SU-DHL-6 (cell line): ENCODE measurements at regions not wholly inside any gene's neighbourhood (a gene's known extent, or its start where the extent isn't known, plus 50 kb on each side); places are given as distances from the start of the nearest gene placed in this dataset.

Experiments used
- H2AFZ ChIP-seq: fragments of 200-600 bp; sonication (generic); 2 replicates; pipeline ENCODE4 v1.6.1; 2014; ENCODE audit warnings: low read depth, mild to moderate bottlenecking, moderate library complexity, mixed read lengths, antibody characterized with exemption, low read length; ENCODE audit not compliant: severe bottlenecking
- H3F3A ChIP-seq: fragments of 200-600 bp; shearing (Covaris generic); 2 replicates; pipeline ENCODE4 v1.6.0; 2016; ENCODE audit warnings: antibody characterized with exemption, mild to moderate bottlenecking; ENCODE audit not compliant: insufficient read depth
- H3K27ac ChIP-seq: fragments of 200-600 bp; sonication (generic); 2 replicates; pipeline ENCODE4 v1.5.1; 2016; ENCODE audit warnings: low read depth, mild to moderate bottlenecking, low read length, moderate library complexity, mixed read lengths
- H3K27me3 ChIP-seq: fragments of 200-600 bp; sonication (generic), shearing (Covaris generic); 2 replicates; pipeline ENCODE4 v1.6.0; 2014; ENCODE audit warnings: mild to moderate bottlenecking, low read length
- H3K36me3 ChIP-seq: fragments of 200-600 bp; sonication (generic); 2 replicates; pipeline ENCODE4 v1.6.1; 2014; ENCODE audit warnings: mild to moderate bottlenecking, low read length, mixed read lengths
- H3K4me2 ChIP-seq: fragments of 300-600, 200-600 bp; shearing (Covaris generic), sonication (generic); 2 replicates; pipeline ENCODE4 v1.6.0; 2014; ENCODE audit warnings: low read length, low read depth, mild to moderate bottlenecking; ENCODE audit not compliant: poor library complexity, severe bottlenecking
- H3K4me3 ChIP-seq: fragments of 200-600 bp; sonication (generic); 2 replicates; pipeline ENCODE4 v1.5.1; 2014; ENCODE audit warnings: antibody characterized with exemption, low read length, mild to moderate bottlenecking, mixed read lengths; ENCODE audit not compliant: insufficient read depth, poor library complexity, severe bottlenecking
- H3K79me2 ChIP-seq: fragments of 200-600 bp; sonication (generic); 2 replicates; pipeline ENCODE4 v1.6.1; 2014; ENCODE audit warnings: mild to moderate bottlenecking, low read length, moderate library complexity; ENCODE audit not compliant: insufficient read depth
- H3K9ac ChIP-seq: fragments of 200-600 bp; sonication (generic); 2 replicates; pipeline ENCODE4 v1.7.0; 2014; ENCODE audit warnings: mild to moderate bottlenecking, low read length
- H3K9me2 ChIP-seq: fragments of 200-600 bp; sonication (generic); replicated peaks from 2 replicates; pipeline ENCODE4 v1.6.1; 2014; ENCODE audit warnings: low read length; ENCODE audit not compliant: insufficient read depth
- H3K9me3 ChIP-seq: fragments of 200-600 bp; sonication (generic); 2 replicates; pipeline ENCODE4 v1.6.1; 2014; ENCODE audit warnings: low read length, mixed read lengths; ENCODE audit not compliant: insufficient read depth
- H4K20me1 ChIP-seq: fragments of 200-600 bp; sonication (generic); 2 replicates; pipeline ENCODE4 v1.6.1; 2014; ENCODE audit warnings: low read depth, mild to moderate bottlenecking, antibody characterized with exemption, low read length, moderate library complexity, mixed read lengths
- CTCF ChIP-seq: fragments of 200-600 bp; sonication (generic); IDR thresholded peaks from one replicate; pipeline ENCODE4 v1.5.1; 2017; ENCODE audit warnings: antibody characterized with exemption, mild to moderate bottlenecking, low read length, moderate library complexity; ENCODE audit not compliant: insufficient read depth, poor library complexity, severe bottlenecking
- EZH2phosphoT487 ChIP-seq: fragments of 200-600 bp; sonication (generic), shearing (Covaris generic); conservative IDR thresholded peaks from 2 replicates; pipeline ENCODE4 v1.6.1; 2018; ENCODE audit warnings: mild to moderate bottlenecking, antibody characterized with exemption, low read length, moderate library complexity, mixed read lengths

DNA sequence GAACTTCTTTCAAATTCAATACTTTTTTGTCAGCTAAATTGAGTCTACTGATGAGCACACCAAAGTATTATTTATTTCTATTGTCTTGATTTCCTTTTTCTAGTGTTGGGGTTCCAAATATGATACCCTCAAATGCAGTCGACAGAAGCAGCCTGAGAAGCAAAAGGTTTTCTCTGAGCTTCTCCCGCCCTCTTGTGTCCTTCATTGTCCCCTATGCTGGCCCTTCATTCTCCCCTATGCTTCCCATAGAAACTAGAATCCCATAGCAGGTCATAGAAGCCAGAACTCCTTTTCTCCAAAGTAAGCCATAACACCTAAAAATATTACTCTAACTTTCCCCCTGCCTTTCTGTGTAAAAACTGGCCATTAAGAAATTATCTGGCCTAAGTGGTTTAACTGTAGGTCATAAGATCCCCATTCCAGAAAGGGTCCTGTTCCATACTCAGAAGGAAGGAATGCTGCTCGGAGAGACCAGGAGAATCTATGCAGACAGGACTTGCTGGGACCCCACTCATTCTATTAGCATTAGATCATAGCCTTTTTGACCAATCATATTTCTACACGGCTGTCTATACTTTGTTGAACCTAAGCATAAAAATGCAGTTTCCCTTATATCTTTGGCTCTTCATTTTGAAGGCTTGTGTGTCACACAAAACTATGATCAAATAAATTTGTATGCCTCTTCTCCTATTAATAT is 764.6 kb upstream of the PKDCC start:
- no peak overlapping the region for H3K4me2 ChIP-seq
- H3K9ac ChIP-seq, result no peak overlapping the region
- H2AFZ ChIP-seq, result no peak overlapping the region
- TF ChIP-seq CTCF (no peak), EZH2phosphoT487 (no peak)
- H3K36me3 ChIP-seq, result no peaks in the 10 kb centered on the region
- H3K9me2 ChIP-seq, result no peaks in the 10 kb centered on the region
- H3K27me3 ChIP-seq, result no peaks in the 10 kb centered on the region
- no peaks in the 10 kb centered on the region for H3F3A ChIP-seq
- H3K79me2 ChIP-seq, result no peaks in the 10 kb centered on the region
- H4K20me1 ChIP-seq, result no peaks in the 10 kb centered on the region
- no peak overlapping the region for H3K27ac ChIP-seq
- no peaks in the 10 kb centered on the region for H3K9me3 ChIP-seq
- no peak overlapping the region for H3K4me3 ChIP-seq

DNA sequence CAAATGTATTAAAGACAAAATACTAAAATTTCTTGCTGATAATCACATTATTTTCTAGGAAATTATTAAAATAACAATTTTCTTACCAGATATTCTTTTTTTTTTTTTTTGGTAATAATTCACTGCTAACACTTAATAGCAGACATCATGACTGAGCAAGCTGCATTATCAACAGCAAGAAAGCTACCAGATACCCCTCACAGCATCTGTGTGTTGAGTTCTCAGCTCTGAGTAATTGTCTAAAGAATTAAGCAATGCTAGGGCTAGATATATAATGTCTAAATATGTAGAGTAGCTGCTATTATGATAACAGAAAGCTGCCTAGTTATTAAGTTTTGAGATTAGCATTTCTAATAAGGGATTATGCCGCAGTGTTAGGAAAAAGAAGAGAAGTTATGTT is 754.3 kb upstream of the PKDCC start:
- H3K79me2 ChIP-seq, result no peaks in the 10 kb centered on the region
- H2AFZ ChIP-seq, result no peak overlapping the region
- H3K27ac ChIP-seq, result no peak overlapping the region
- no peak overlapping the region for H3K9ac ChIP-seq
- H4K20me1 ChIP-seq, result no peaks in the 10 kb centered on the region
- no peaks in the 10 kb centered on the region for H3K27me3 ChIP-seq
- H3K9me2 ChIP-seq, result no peaks in the 10 kb centered on the region
- H3K36me3 ChIP-seq, result no peaks in the 10 kb centered on the region
- no peak for TF ChIP-seq CTCF
- no peak for TF ChIP-seq EZH2phosphoT487
- H3K4me2 ChIP-seq, result no peak overlapping the region
- no peaks in the 10 kb centered on the region for H3F3A ChIP-seq
- H3K4me3 ChIP-seq, result no peak overlapping the region
- H3K9me3 ChIP-seq, result no peaks in the 10 kb centered on the region

DNA sequence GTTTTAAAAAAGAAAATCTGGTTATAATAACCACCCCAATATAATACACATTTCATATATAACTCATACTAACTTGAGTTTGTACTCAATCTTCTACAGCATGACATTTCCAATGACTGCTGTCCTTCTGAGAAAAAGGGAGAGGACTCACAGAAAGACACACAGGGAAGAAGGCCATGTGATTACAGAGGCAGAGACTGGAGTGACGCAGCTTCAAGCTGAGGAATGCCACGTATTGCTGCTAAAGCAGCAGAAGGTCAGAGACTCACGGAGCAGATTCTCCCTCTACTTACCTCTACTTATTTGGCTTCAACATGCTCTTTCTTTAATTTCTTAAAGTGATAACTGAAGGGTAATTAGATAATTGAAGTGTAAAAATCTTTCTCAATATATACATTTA is 753.5 kb upstream of the PKDCC start:
- no peak overlapping the region for H3K4me3 ChIP-seq
- no peak overlapping the region for H3K9ac ChIP-seq

More for the DNA sequence above, 753.5 kb upstream of the PKDCC start:
- Histone ChIP-seq H3K79me2 (no peaks in the 10 kb centered on the region), H3K4me2 (no peak overlapping the region), H3K36me3 (no peaks in the 10 kb centered on the region), H3K27ac (no peak overlapping the region), H3K9me3 (no peaks in the 10 kb centered on the region), H3K27me3 (no peaks in the 10 kb centered on the region), H3K9me2 (no peaks in the 10 kb centered on the region), H4K20me1 (no peaks in the 10 kb centered on the region), H2AFZ (no peak overlapping the region), H3F3A (no peaks in the 10 kb centered on the region)
- TF ChIP-seq EZH2phosphoT487 (no peak), CTCF (no peak)
